GM23338 (cell line): ENCODE measurements at regions not wholly inside any gene's neighbourhood (a gene's known extent, or its start where the extent isn't known, plus 50 kb on each side); places are given as distances from the start of the nearest gene placed in this dataset.

Experiments used
- ATAC-seq: fragments of 200-7000 bp; cut with Tn5 transposase; 3 replicates; pipeline ENCODE4 v1.9.1; 2020
- DNase-seq: peaks from one replicate; pipeline ENCODE4 v3.0.0-alpha.2; 2015; ENCODE audit warnings: low spot score
- H2AFZ ChIP-seq: fragments of 200-600 bp; sonication (generic); 2 replicates; pipeline ENCODE4 v1.8.0; 2016; ENCODE audit warnings: antibody characterized with exemption, mild to moderate bottlenecking, moderate library complexity
- H3F3A ChIP-seq: fragments of 200-600 bp; sonication (generic); replicated peaks from 2 replicates; pipeline ENCODE4 v1.8.0; 2017; ENCODE audit warnings: antibody characterized with exemption, mixed run types, low read depth
- H3K27ac ChIP-seq: fragments of 200-600 bp; sonication (generic); 2 replicates; pipeline ENCODE4 v1.6.1; 2016; ENCODE audit warnings: low read depth
- H3K27me3 ChIP-seq: fragments of 200-600 bp; sonication (generic); 2 replicates; pipeline ENCODE4 v1.8.0; 2016; ENCODE audit warnings: mild to moderate bottlenecking, mixed run types, moderate library complexity; ENCODE audit not compliant: insufficient read depth
- H3K36me3 ChIP-seq: fragments of 200-600 bp; sonication (generic); 2 replicates; pipeline ENCODE4 v1.8.0; 2016; ENCODE audit warnings: mild to moderate bottlenecking; ENCODE audit not compliant: insufficient read depth
- H3K4me1 ChIP-seq: fragments of 200-600 bp; sonication (generic); 2 replicates; pipeline ENCODE4 v1.8.0; 2016; ENCODE audit warnings: mild to moderate bottlenecking, moderate library complexity; ENCODE audit not compliant: insufficient read depth
- H3K4me2 ChIP-seq: fragments of 200-600 bp; sonication (generic); 2 replicates; pipeline ENCODE4 v1.7.1; 2017; ENCODE audit warnings: mixed run types
- H3K4me3 ChIP-seq: fragments of 200-600 bp; sonication (generic); 2 replicates; pipeline ENCODE4 v1.6.1; 2016; ENCODE audit warnings: mixed run types
- H3K79me2 ChIP-seq: fragments of 200-600 bp; sonication (generic); replicated peaks from 2 replicates; pipeline ENCODE4 v1.8.0; 2017; ENCODE audit warnings: mild to moderate bottlenecking; ENCODE audit not compliant: insufficient read depth
- H3K9me2 ChIP-seq: fragments of 200-600 bp; sonication (generic); 2 replicates; pipeline ENCODE4 v1.8.0; 2017; ENCODE audit not compliant: insufficient read depth
- H4K20me1 ChIP-seq: fragments of 200-600 bp; sonication (generic); replicated peaks from 2 replicates; pipeline ENCODE4 v1.8.0; 2017; ENCODE audit warnings: mild to moderate bottlenecking; ENCODE audit not compliant: insufficient read depth
- H3K27ac Mint-ChIP-seq: 2 replicates; pipeline ENCODE4 v1.8.0; 2020; ENCODE audit warnings: inconsistent platforms, mild to moderate bottlenecking, moderate library complexity, mixed read lengths
- H3K27me3 Mint-ChIP-seq: 3 replicates; pipeline ENCODE4 v1.8.0; 2022; ENCODE audit warnings: low read depth, mild to moderate bottlenecking, moderate library complexity, mixed read lengths, inconsistent platforms; ENCODE audit not compliant: insufficient read depth, poor library complexity
- H3K36me3 Mint-ChIP-seq: 3 replicates; pipeline ENCODE4 v1.8.0; 2021; ENCODE audit warnings: low read depth, mild to moderate bottlenecking, inconsistent platforms, moderate library complexity, mixed read lengths
- H3K4me1 Mint-ChIP-seq: 3 replicates; pipeline ENCODE4 v1.8.0; 2020; ENCODE audit warnings: mild to moderate bottlenecking, inconsistent platforms, mixed read lengths
- H3K4me3 Mint-ChIP-seq: 3 replicates; pipeline ENCODE4 v1.8.0; 2021; ENCODE audit warnings: moderate library complexity, mild to moderate bottlenecking, inconsistent platforms, mixed read lengths
- H3K9me3 Mint-ChIP-seq: 3 replicates; pipeline ENCODE4 v1.8.0; 2020; ENCODE audit warnings: moderate library complexity, mild to moderate bottlenecking, inconsistent platforms, mixed read lengths
- CREB1 ChIP-seq: fragments of 250-450 bp; sonication (Bioruptor Pico); IDR thresholded peaks from 2 replicates; pipeline ENCODE4 v1.5.0; 2020; ENCODE audit warnings: low read depth, mild to moderate bottlenecking, moderate library complexity
- CTCF ChIP-seq, 2 experiments: fragments of 200-600 bp in 1 of 2; sonication (generic) in 1 of 2; conservative IDR thresholded peaks; 2 replicates each; pipeline versions ENCODE4 v1.5.1 to v1.6.1; 2016 to 2017; ENCODE audit warnings: antibody characterized with exemption in 2 of 2, low read depth in 2 of 2, mild to moderate bottlenecking in 2 of 2, moderate library complexity in 1 of 2
- EZH2 ChIP-seq: fragments of 200-600 bp; sonication (generic); IDR thresholded peaks from one replicate; pipeline ENCODE4 v1.8.0; 2017; ENCODE audit warnings: antibody characterized with exemption, mild to moderate bottlenecking, low read depth; ENCODE audit not compliant: unreplicated experiment
- NANOG ChIP-seq: IDR thresholded peaks from 2 replicates; pipeline ENCODE4 v1.6.1; 2016; ENCODE audit warnings: antibody characterized with exemption, borderline replicate concordance
- POLR2AphosphoS5 ChIP-seq: IDR thresholded peaks from 2 replicates; pipeline ENCODE4 v1.6.1; 2016; ENCODE audit warnings: antibody characterized with exemption, low read depth
- REST ChIP-seq: IDR thresholded peaks from one replicate; pipeline ENCODE4 v1.6.1; 2018; ENCODE audit warnings: antibody characterized with exemption; ENCODE audit not compliant: unreplicated experiment
- ZNF331 ChIP-seq: fragments of 250-450 bp; sonication (Bioruptor Pico); IDR thresholded peaks from 2 replicates; pipeline ENCODE4 v1.5.0; 2020; ENCODE audit warnings: low read depth, mild to moderate bottlenecking, moderate library complexity

GRCh38 chr9:31669311-31669710 lies 715.1 kb upstream of the ACO1 start (continued):
- TF ChIP-seq CREB1 (no peak), REST (no peak)

GRCh38 chr9:31671011-31671410 lies 713.4 kb upstream of the ACO1 start:
- Histone ChIP-seq H3K27ac (no peak overlapping the region), H4K20me1 (no peaks in the 10 kb centered on the region), H3K4me2 (no peak overlapping the region), H2AFZ (no peak overlapping the region), H3K27me3 (no peaks in the 10 kb centered on the region), H3K36me3 (no peaks in the 10 kb centered on the region), H3K79me2 (no peaks in the 10 kb centered on the region), H3F3A (no peaks in the 10 kb centered on the region), H3K4me1 (no peaks in the 10 kb centered on the region), H3K4me3 (no peak overlapping the region), H3K9me2 (no peaks in the 10 kb centered on the region)
- no peak for ATAC-seq
- Mint-ChIP-seq H3K27ac (no peak overlapping the region), H3K36me3 (no peaks in the 10 kb centered on the region), H3K27me3 (no peaks in the 10 kb centered on the region), H3K4me3 (no peak overlapping the region), H3K9me3 (no peaks in the 10 kb centered on the region), H3K4me1 (no peaks in the 10 kb centered on the region)
- DNase-seq: no peak
- TF ChIP-seq CREB1 (no peak), POLR2AphosphoS5 (no peak), ZNF331 (CRISPR knock-in tag) (no peak), EZH2 (no peak), NANOG (no peak), CTCF (conservative IDR thresholded peaks at IDR 0.05; ENCODE audit: low read depth in 2 of 2) (no peak)

GRCh38 chr9:31674264-31674663 lies 710.2 kb upstream of the ACO1 start:
- H4K20me1 ChIP-seq: no peaks in the 10 kb centered on the region
- TF ChIP-seq EZH2 (no peak), ZNF331 (CRISPR knock-in tag) (no peak)
- H3F3A ChIP-seq: no peaks in the 10 kb centered on the region
- H3K9me3 Mint-ChIP-seq: no peaks in the 10 kb centered on the region
- no peaks in the 10 kb centered on the region for H3K4me1 ChIP-seq
- H3K36me3 Mint-ChIP-seq: no peaks in the 10 kb centered on the region
- H3K4me2 ChIP-seq: no peak overlapping the region
- no peak overlapping the region for H3K27ac ChIP-seq
- H3K4me3 Mint-ChIP-seq: no peak overlapping the region
- no peaks in the 10 kb centered on the region for H3K27me3 Mint-ChIP-seq
- no peaks in the 10 kb centered on the region for H3K79me2 ChIP-seq
- no peaks in the 10 kb centered on the region for H3K4me1 Mint-ChIP-seq
- no peak overlapping the region for H3K4me3 ChIP-seq
- H2AFZ ChIP-seq: no peak overlapping the region
- H3K27me3 ChIP-seq: no peaks in the 10 kb centered on the region
- ATAC-seq (no peak), DNase-seq (no peak)
- no peak overlapping the region for H3K27ac Mint-ChIP-seq
- no peaks in the 10 kb centered on the region for H3K36me3 ChIP-seq
- no peaks in the 10 kb centered on the region for H3K9me2 ChIP-seq
